Subcutaneous abdominal adipose tissue (tissue), 5 donors: ENCODE measurements at regions not wholly inside any gene's neighbourhood (a gene's known extent, or its start where the extent isn't known, plus 50 kb on each side); places are given as distances from the start of the nearest gene placed in this dataset.

Source experiments
- H3K27ac ChIP-seq: one replicate; pipeline ENCODE4 v1.7.0; 2013; ENCODE audit warnings: low read depth, mild to moderate bottlenecking, inconsistent platforms, low read length, moderate library complexity
- H3K27me3 ChIP-seq, 5 donors: one replicate each; pipeline ENCODE4 v1.7.0; 2013; ENCODE audit warnings: low read length in 5 of 5, inconsistent platforms in 1 of 5; ENCODE audit not compliant: control insufficient read depth in 5 of 5, insufficient read depth in 4 of 5
- H3K36me3 ChIP-seq, 5 donors: one replicate each; pipeline ENCODE4 v1.7.0; 2013; ENCODE audit warnings: low read length in 5 of 5; ENCODE audit not compliant: control insufficient read depth in 5 of 5, insufficient read depth in 5 of 5
- H3K4me1 ChIP-seq, 5 donors: one replicate each; pipeline ENCODE4 v1.7.0; 2013; ENCODE audit warnings: low read length in 5 of 5, mild to moderate bottlenecking in 3 of 5, moderate library complexity in 1 of 5; ENCODE audit not compliant: control insufficient read depth in 5 of 5, insufficient read depth in 5 of 5
- H3K4me3 ChIP-seq, 5 donors: one replicate each; pipeline ENCODE4 v1.7.0; 2013; ENCODE audit warnings: low read length in 5 of 5, low read depth in 1 of 5
- H3K9ac ChIP-seq, 5 donors: one replicate each; pipeline ENCODE4 v1.7.0; 2013; ENCODE audit warnings: low read length in 5 of 5, mild to moderate bottlenecking in 4 of 5, moderate library complexity in 3 of 5
- H3K9me3 ChIP-seq, 5 donors: one replicate each; pipeline ENCODE4 v1.7.0; 2013; ENCODE audit warnings: low read length in 5 of 5; ENCODE audit not compliant: control insufficient read depth in 5 of 5
- donor health status: healthy.
- donor health status: healthy.
- donor health status: healthy.
- donor health status: healthy.
- donor health status: healthy.

- Histone ChIP-seq H3K27ac (no peak overlapping the region), H3K27me3 (no peaks in the 10 kb centered on the region), H3K9ac (no peak overlapping the region), H3K4me3 (no peak overlapping the region), H3K9me3 (peaks cover 0 to 5% (median 0%) of the 10 kb centered on the region in 5 donors), H3K36me3 (no peaks in the 10 kb centered on the region), H3K4me1 (no peaks in the 10 kb centered on the region)
Measured at GRCh38 chr13:69288026-69288425, 819.6 kb upstream of the ATXN8OS start.

- Histone ChIP-seq H3K27me3 (no peaks in the 10 kb centered on the region), H3K9ac (no peak overlapping the region), H3K36me3 (no peaks in the 10 kb centered on the region), H3K9me3 (peaks cover 0 to 5% (median 0%) of the 10 kb centered on the region in 5 donors), H3K4me1 (no peaks in the 10 kb centered on the region), H3K27ac (no peak overlapping the region), H3K4me3 (no peak overlapping the region)
Measured at GRCh38 chr13:69287050-69287698, 820.5 kb upstream of the ATXN8OS start.

DNA sequence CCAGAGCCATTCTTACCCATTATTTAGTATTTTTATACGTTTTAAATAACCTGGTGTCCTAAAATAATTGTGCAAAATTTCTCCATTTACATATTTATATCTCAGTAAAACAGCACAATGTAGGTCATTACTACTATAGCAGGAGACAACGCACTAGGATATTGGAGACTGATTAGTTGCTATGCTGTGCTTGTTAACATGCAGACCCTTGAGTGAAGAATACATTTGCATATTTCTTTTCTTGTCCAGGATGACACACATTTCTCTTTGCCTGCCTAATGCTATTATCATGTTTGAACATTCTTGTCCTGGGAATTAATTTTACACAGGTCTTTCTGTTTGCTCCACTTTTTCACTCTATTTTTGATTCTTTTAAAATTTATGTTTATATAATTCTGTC lies 823.8 kb upstream of the ATXN8OS start:
- Histone ChIP-seq H3K9me3 (peaks cover 0 to 5% (median 0%) of the 10 kb centered on the region in 5 donors), H3K4me1 (no peaks in the 10 kb centered on the region), H3K36me3 (no peaks in the 10 kb centered on the region), H3K4me3 (no peak overlapping the region), H3K9ac (no peak overlapping the region), H3K27ac (no peak overlapping the region), H3K27me3 (no peaks in the 10 kb centered on the region)

- Histone ChIP-seq H3K9ac (no peak overlapping the region), H3K9me3 (peaks cover 0 to 5% (median 0%) of the 10 kb centered on the region in 5 donors), H3K4me3 (no peak overlapping the region), H3K36me3 (no peaks in the 10 kb centered on the region), H3K27me3 (no peaks in the 10 kb centered on the region), H3K4me1 (no peaks in the 10 kb centered on the region), H3K27ac (no peak overlapping the region)
Measured at GRCh38 chr13:69283301-69283700, 824.3 kb upstream of the ATXN8OS start.

GRCh38 chr13:69280399-69280798 lies 827.2 kb upstream of the ATXN8OS start:
- no peaks in the 10 kb centered on the region for H3K27me3 ChIP-seq
- no peaks in the 10 kb centered on the region for H3K36me3 ChIP-seq
- H3K9ac ChIP-seq: no peak overlapping the region
- no peaks in the 10 kb centered on the region for H3K9me3 ChIP-seq
- no peak overlapping the region for H3K27ac ChIP-seq
- no peaks in the 10 kb centered on the region for H3K4me1 ChIP-seq
- H3K4me3 ChIP-seq: no peak overlapping the region

GRCh38 chr13:69279213-69279612 lies 828.4 kb upstream of the ATXN8OS start:
- H3K9ac ChIP-seq: no peak overlapping the region
- H3K27ac ChIP-seq: no peak overlapping the region
- H3K27me3 ChIP-seq: no peaks in the 10 kb centered on the region
- H3K4me3 ChIP-seq: no peak overlapping the region
- H3K9me3 ChIP-seq: no peaks in the 10 kb centered on the region
- no peaks in the 10 kb centered on the region for H3K4me1 ChIP-seq
- no peaks in the 10 kb centered on the region for H3K36me3 ChIP-seq

DNA sequence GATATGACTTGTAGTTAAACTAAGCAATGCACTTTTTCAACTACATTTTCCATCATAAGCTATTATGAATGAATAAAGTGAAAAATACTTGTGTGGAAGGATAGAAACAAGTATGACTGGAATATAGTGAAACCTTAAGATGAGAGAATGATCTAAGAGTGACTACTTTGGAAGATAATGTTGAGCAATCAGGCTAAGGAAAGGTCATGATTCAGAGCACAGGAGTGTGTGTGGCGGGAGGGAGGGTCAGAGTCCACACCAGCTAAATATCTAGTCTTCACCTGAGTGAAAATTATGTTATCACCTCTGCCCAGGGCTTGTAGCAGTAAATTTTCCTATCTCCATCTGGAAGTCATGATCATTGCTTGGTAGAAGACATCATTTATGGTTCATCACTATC lies 833.4 kb upstream of the ATXN8OS start:
- H3K27ac ChIP-seq: no peak overlapping the region
- no peaks in the 10 kb centered on the region for H3K4me1 ChIP-seq
- no peak overlapping the region for H3K4me3 ChIP-seq
- H3K9me3 ChIP-seq: no peaks in the 10 kb centered on the region
- no peaks in the 10 kb centered on the region for H3K27me3 ChIP-seq
- H3K36me3 ChIP-seq: no peaks in the 10 kb centered on the region
- no peak overlapping the region for H3K9ac ChIP-seq

DNA sequence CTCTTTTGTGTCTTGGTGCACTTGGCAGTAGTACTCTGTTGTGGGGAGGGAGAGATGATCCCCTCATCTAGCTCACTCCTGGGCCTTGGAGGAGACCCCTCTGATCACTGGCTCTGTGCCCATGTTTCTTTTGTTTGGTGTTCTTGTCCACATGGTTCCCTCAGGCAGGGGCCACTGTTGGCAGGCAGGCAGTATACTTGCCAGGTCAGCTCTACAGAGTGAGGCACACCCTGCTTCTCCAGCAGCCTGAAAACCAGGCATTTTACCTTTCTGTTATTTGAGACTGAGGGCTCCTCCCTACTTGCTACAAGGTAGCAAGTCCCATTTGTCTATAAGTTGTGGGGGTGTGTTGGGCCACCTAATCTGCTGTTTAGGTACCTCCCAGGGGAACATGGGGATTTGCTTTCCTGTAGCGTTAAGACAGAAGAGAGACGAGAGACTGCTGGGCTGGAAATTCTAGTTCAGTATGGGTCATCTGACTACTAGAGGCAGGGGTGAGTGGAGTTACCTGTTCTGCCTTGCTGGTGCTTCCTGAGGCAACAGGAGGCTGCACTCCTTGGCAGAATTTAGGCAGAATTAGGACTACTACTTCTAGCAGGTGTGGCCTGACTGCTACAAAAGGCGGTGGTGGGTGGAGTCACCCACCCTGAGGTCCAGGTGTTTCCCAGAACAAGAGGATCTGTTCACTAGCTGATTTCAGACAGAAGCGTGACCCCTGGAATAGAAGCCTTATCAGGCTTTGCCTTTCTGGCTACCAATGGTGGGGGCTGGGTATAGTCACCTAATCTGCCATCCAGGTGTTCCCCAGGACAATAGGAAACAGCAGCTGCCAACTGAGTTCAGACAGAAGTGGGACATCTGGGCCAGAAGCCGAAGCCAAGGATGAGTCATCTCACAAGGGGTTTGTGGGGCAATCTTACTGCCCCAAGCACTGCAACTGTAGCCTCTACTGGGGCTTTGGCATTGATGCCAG lies 843.0 kb upstream of the ATXN8OS start:
- H3K4me3 ChIP-seq: no peak overlapping the region
- no peaks in the 10 kb centered on the region for H3K36me3 ChIP-seq
- no peaks in the 10 kb centered on the region for H3K27me3 ChIP-seq
- no peak overlapping the region for H3K9ac ChIP-seq
- no peaks in the 10 kb centered on the region for H3K4me1 ChIP-seq
- H3K27ac ChIP-seq: no peak overlapping the region
- peaks cover 0 to 2% (median 0%) of the 10 kb centered on the region in 5 donors for H3K9me3 ChIP-seq

DNA sequence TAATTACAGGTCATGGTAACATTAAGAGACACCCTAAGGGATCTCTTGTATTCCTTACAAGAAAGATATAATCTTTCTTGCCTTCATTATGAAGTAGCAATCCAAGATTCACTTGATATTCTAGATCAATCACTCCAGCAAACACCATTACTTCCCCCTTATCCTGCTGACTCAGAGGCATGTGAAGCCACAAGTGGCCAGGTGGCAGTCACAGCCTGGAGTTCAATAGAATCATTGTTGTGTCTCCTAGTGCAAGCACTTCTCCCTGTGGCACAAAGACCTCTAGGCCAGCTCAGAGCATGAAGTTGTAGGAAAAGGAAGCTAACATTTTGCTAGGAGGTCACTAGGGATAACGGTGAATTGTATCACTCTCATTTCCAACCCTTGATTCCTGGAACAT lies 864.3 kb upstream of the ATXN8OS start:
- Histone ChIP-seq H3K27ac (no peak overlapping the region), H3K4me1 (no peaks in the 10 kb centered on the region), H3K9ac (no peak overlapping the region), H3K4me3 (no peak overlapping the region), H3K27me3 (no peaks in the 10 kb centered on the region), H3K9me3 (peaks cover 0 to 5% (median 0%) of the 10 kb centered on the region in 5 donors), H3K36me3 (no peaks in the 10 kb centered on the region)

DNA sequence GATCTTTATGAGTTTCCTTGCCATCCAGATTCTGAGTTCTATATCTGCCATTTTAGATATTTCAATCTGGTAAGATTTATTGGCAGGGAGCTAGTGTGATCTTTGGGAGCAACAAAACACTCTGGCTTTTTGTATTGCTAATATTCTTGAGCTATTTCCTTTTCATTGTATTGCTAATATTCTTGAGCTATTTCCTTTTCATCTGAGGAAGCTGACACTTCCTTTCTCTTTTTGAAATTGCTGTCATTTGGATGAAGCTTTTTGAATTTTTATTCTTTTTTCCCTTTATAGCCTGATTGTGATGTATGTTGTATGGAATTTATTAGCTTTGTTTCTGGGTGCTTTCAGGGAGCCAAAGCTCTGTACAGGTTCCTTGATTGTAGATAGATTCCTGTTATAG lies 873.5 kb upstream of the ATXN8OS start:
- Histone ChIP-seq H3K27ac (no peak overlapping the region), H3K36me3 (no peaks in the 10 kb centered on the region), H3K27me3 (no peaks in the 10 kb centered on the region), H3K9me3 (peaks cover 0 to 4% (median 0%) of the 10 kb centered on the region in 5 donors), H3K9ac (no peak overlapping the region), H3K4me3 (no peak overlapping the region), H3K4me1 (no peaks in the 10 kb centered on the region)
